Panc1 (cell line): ENCODE measurements at regions not wholly inside any gene's neighbourhood (a gene's known extent, or its start where the extent isn't known, plus 50 kb on each side); places are given as distances from the start of the nearest gene placed in this dataset.

Experiments
- ATAC-seq: fragments of 200-7000 bp; cut with Tn5 transposase; 2 replicates; pipeline ENCODE4 v1.9.1; 2020; ENCODE audit warnings: mild to moderate bottlenecking, moderate library complexity
- BruUV-seq: library from RNA; stranded (reverse); fragments of 400-500 nt; replicated peaks from 2 replicates; lab custom pipeline; 2021; lab: Mats Ljungman, UMichigan
- CTCF ChIA-PET: fragments of 300-600 bp; sonication (Branson Sonifier 250); formaldehyde crosslinking; loops from one replicate; lab custom pipeline; 2022; ENCODE audit warnings: antibody characterized with exemption; lab: Charles Lee
- POLR2A ChIA-PET: fragments of 300-600 bp; sonication (Branson Sonifier 250); formaldehyde crosslinking; loops from one replicate; lab custom pipeline; 2022; ENCODE audit warnings: antibody characterized with exemption; lab: Charles Lee
- DNase-seq: peaks from one replicate; pipeline ENCODE4 v3.0.0-alpha.2; 2010; ENCODE audit warnings: low read depth, low spot score
- H3K27ac ChIP-seq: 2 replicates; pipeline ENCODE4 v1.5.1; 2011; ENCODE audit warnings: mild to moderate bottlenecking, low read length, inconsistent platforms
- H3K27me3 ChIP-seq: fragments of 200-500 bp; sonication (Bioruptor generic); 2 replicates; pipeline ENCODE4 v1.6.0; 2014; ENCODE audit warnings: low read length, inconsistent platforms; ENCODE audit not compliant: control insufficient read depth, insufficient read depth
- H3K36me3 ChIP-seq: fragments of 200-500 bp; sonication (Bioruptor generic); 2 replicates; pipeline ENCODE4 v1.5.1; 2014; ENCODE audit warnings: inconsistent platforms, mild to moderate bottlenecking, low read length, moderate library complexity; ENCODE audit not compliant: control insufficient read depth, insufficient read depth
- H3K4me1 ChIP-seq: 2 replicates; pipeline ENCODE4 v1.5.1; 2011; ENCODE audit warnings: inconsistent platforms, mild to moderate bottlenecking, low read length, moderate library complexity; ENCODE audit not compliant: control insufficient read depth, insufficient read depth
- H3K4me3 ChIP-seq, 2 experiments: 2 replicates each; pipeline ENCODE4 v1.5.1; 2011 to 2012; ENCODE audit warnings: low read depth in 2 of 2, low read length in 2 of 2, mild to moderate bottlenecking in 2 of 2, inconsistent platforms in 1 of 2, moderate library complexity in 1 of 2
- H3K9me3 ChIP-seq: fragments of 200-500 bp; sonication (Bioruptor generic); 2 replicates; pipeline ENCODE4 v1.5.1; 2014; ENCODE audit warnings: low read depth, mild to moderate bottlenecking, inconsistent platforms, low read length, moderate library complexity; ENCODE audit not compliant: control insufficient read depth, insufficient read depth
- POLR2AphosphoS5 ChIP-seq: IDR thresholded peaks from 2 replicates; pipeline ENCODE4 v1.6.1; 2012; ENCODE audit warnings: mild to moderate bottlenecking, low read depth, low read length, moderate library complexity
- SIN3A ChIP-seq: IDR thresholded peaks from 2 replicates; pipeline ENCODE4 v1.6.1; 2012; ENCODE audit warnings: low read depth, mild to moderate bottlenecking, low read length, moderate library complexity, borderline replicate concordance; ENCODE audit not compliant: insufficient read depth
- TCF7L2 ChIP-seq: IDR thresholded peaks from 2 replicates; pipeline ENCODE4 v1.6.1; 2011; ENCODE audit warnings: mild to moderate bottlenecking, low read depth, low read length, inconsistent platforms
- in situ Hi-C: cut with HindIII; loops from 2 replicates; pipeline ENCODE4 v1.10.0; 2016; ENCODE audit warnings: low sequenced_read_pairs, low pct_unique_long_range_greater_than_20kb
- intact Hi-C: fragments of 100-400 bp; cut with micrococcal nuclease; formaldehyde crosslinking; loops from one replicate; pipeline ENCODE4 v1.10.0; 2022; ENCODE audit not compliant: unreplicated experiment
- TF ChIP-seq, protein P1 (sequence below): fragments of 450-650 bp; IDR thresholded peaks from 2 replicates; pipeline ENCODE4 v1.5.1; 2017; ENCODE audit warnings: mild to moderate bottlenecking
- TF ChIP-seq, protein P2 (sequence below), 2 experiments: IDR thresholded peaks; 2 replicates each; pipeline ENCODE4 v1.6.1; 2011 to 2012; ENCODE audit warnings: low read depth in 2 of 2, control low read depth in 1 of 2, low read length in 1 of 2, mild to moderate bottlenecking in 1 of 2, moderate library complexity in 1 of 2; ENCODE audit not compliant: insufficient read depth in 1 of 2

DNA sequence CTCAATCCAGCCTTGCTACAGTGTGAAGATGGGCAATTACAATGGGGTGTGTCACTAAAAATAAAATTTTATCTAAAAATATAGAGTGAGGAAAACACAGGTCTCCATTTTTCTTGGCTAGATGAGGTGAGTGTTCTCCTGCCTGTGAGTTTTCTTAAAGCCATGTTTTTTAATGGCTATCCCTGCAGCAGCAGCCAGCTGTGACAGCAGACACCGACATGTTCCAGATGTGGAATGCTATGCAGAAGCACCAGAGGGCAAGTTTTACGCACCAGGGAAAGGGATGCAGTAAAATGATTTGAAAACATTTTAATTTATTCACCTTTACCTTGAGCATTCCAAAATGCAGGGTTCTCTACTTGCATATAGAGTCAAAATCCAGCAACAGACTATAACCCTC is 577.0 kb upstream of the STXBP6 start:
- DNase-seq (no peak), ATAC-seq (no peak)
- ChIA-PET POLR2A (no interaction called here), CTCF (no interaction called here)
- H3K4me3 ChIP-seq, result no peak overlapping the region
- no TSS peak for BruUV-seq
- no peaks in the 10 kb centered on the region for H3K36me3 ChIP-seq
- H3K27me3 ChIP-seq, result no peaks in the 10 kb centered on the region
- intact Hi-C loops, result no loop called here
- no peak for TF ChIP-seq POLR2AphosphoS5
- no peak for TF ChIP-seq SIN3A
- TF ChIP-seq TCF7L2, result no peak
- TF ChIP-seq, protein P1, sequence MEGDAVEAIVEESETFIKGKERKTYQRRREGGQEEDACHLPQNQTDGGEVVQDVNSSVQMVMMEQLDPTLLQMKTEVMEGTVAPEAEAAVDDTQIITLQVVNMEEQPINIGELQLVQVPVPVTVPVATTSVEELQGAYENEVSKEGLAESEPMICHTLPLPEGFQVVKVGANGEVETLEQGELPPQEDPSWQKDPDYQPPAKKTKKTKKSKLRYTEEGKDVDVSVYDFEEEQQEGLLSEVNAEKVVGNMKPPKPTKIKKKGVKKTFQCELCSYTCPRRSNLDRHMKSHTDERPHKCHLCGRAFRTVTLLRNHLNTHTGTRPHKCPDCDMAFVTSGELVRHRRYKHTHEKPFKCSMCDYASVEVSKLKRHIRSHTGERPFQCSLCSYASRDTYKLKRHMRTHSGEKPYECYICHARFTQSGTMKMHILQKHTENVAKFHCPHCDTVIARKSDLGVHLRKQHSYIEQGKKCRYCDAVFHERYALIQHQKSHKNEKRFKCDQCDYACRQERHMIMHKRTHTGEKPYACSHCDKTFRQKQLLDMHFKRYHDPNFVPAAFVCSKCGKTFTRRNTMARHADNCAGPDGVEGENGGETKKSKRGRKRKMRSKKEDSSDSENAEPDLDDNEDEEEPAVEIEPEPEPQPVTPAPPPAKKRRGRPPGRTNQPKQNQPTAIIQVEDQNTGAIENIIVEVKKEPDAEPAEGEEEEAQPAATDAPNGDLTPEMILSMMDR, result no peak
- TF ChIP-seq, protein P2, sequence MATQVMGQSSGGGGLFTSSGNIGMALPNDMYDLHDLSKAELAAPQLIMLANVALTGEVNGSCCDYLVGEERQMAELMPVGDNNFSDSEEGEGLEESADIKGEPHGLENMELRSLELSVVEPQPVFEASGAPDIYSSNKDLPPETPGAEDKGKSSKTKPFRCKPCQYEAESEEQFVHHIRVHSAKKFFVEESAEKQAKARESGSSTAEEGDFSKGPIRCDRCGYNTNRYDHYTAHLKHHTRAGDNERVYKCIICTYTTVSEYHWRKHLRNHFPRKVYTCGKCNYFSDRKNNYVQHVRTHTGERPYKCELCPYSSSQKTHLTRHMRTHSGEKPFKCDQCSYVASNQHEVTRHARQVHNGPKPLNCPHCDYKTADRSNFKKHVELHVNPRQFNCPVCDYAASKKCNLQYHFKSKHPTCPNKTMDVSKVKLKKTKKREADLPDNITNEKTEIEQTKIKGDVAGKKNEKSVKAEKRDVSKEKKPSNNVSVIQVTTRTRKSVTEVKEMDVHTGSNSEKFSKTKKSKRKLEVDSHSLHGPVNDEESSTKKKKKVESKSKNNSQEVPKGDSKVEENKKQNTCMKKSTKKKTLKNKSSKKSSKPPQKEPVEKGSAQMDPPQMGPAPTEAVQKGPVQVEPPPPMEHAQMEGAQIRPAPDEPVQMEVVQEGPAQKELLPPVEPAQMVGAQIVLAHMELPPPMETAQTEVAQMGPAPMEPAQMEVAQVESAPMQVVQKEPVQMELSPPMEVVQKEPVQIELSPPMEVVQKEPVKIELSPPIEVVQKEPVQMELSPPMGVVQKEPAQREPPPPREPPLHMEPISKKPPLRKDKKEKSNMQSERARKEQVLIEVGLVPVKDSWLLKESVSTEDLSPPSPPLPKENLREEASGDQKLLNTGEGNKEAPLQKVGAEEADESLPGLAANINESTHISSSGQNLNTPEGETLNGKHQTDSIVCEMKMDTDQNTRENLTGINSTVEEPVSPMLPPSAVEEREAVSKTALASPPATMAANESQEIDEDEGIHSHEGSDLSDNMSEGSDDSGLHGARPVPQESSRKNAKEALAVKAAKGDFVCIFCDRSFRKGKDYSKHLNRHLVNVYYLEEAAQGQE (IDR thresholded peaks at IDR 0.05; ENCODE audit: insufficient read depth in 1 of 2, low read depth in 2 of 2, low read length in 1 of 2), result no peak
- no peaks in the 10 kb centered on the region for H3K9me3 ChIP-seq
- in situ Hi-C loops, result no loop called here
- no peak overlapping the region for H3K27ac ChIP-seq
- H3K4me1 ChIP-seq, result no peaks in the 10 kb centered on the region

DNA sequence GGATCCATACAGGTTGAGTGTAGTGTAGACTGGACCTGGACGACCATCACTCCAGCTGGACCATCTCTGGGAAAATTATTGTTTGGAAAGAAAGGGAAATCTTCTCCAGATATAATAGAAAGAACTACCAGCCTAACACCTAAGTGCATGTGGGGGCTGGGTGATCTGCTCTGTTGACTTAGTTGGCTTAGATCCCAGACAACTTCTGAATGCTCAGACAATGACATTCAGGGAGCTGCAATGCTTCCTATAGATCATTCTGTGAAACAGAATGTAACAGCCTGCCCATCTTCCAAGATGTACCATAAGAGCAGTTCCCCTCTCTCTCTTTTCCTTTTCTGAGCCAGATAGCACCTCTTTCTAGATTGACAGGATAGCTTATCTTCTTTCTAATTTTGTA is 572.8 kb upstream of the STXBP6 start:
- in situ Hi-C loops (no loop called here), intact Hi-C loops (no loop called here)
- CTCF ChIA-PET, result no interaction called here
- H3K36me3 ChIP-seq, result no peaks in the 10 kb centered on the region
- no peaks in the 10 kb centered on the region for H3K9me3 ChIP-seq
- H3K4me1 ChIP-seq, result no peaks in the 10 kb centered on the region
- no peak overlapping the region for H3K4me3 ChIP-seq
- DNase-seq, result no peak
- TF ChIP-seq, protein P1, result no peak
- TF ChIP-seq, protein P2 (IDR thresholded peaks at IDR 0.05; ENCODE audit: insufficient read depth in 1 of 2, low read depth in 2 of 2, low read length in 1 of 2), result no peak
- ATAC-seq, result no peak
- no peak overlapping the region for H3K27ac ChIP-seq
- BruUV-seq, result no TSS peak
- POLR2A ChIA-PET, result no interaction called here
- no peaks in the 10 kb centered on the region for H3K27me3 ChIP-seq
